PC-9 (cell line): ENCODE measurements at regions not wholly inside any gene's neighbourhood (a gene's known extent, or its start where the extent isn't known, plus 50 kb on each side); places are given as distances from the start of the nearest gene placed in this dataset.

Source experiments
- EZH2 ChIP-seq: fragments of 200-600 bp; sonication (generic); IDR thresholded peaks from 2 replicates; pipeline ENCODE4 v1.8.0; 2017; ENCODE audit warnings: antibody characterized with exemption, low read depth
- TF ChIP-seq, protein P1 (sequence below): fragments of 200-600 bp; sonication (generic); conservative IDR thresholded peaks from 2 replicates; pipeline ENCODE4 v1.6.1; 2017; ENCODE audit warnings: mixed run types, antibody characterized with exemption, mild to moderate bottlenecking, moderate library complexity

DNA sequence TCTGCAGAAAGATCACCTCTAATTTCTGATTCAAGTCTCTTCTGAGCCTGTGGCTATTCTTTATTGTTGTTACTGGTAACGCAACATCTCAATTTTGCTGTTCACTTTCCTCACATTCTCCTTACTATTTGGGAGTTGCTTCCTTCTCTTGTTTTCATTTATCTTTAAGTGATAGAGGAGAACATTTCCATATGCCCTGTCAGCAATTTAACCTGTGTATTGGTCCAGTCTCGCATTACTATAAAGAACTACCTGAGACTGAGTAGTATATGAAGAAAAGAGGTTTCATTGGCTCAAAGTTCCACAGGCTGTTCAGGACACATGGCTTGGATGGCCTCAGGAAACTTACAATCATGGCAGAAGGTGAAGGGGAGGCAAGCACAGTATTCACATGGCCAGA lies 1025.1 kb downstream of the OTOL1 start:
- TF ChIP-seq, protein P1, sequence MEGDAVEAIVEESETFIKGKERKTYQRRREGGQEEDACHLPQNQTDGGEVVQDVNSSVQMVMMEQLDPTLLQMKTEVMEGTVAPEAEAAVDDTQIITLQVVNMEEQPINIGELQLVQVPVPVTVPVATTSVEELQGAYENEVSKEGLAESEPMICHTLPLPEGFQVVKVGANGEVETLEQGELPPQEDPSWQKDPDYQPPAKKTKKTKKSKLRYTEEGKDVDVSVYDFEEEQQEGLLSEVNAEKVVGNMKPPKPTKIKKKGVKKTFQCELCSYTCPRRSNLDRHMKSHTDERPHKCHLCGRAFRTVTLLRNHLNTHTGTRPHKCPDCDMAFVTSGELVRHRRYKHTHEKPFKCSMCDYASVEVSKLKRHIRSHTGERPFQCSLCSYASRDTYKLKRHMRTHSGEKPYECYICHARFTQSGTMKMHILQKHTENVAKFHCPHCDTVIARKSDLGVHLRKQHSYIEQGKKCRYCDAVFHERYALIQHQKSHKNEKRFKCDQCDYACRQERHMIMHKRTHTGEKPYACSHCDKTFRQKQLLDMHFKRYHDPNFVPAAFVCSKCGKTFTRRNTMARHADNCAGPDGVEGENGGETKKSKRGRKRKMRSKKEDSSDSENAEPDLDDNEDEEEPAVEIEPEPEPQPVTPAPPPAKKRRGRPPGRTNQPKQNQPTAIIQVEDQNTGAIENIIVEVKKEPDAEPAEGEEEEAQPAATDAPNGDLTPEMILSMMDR: no peak
- no peak for TF ChIP-seq EZH2
